ENCODE measurements at regions not wholly inside any gene's neighbourhood (a gene's known extent, or its start where the extent isn't known, plus 50 kb on each side); places are given as distances from the start of the nearest gene placed in this dataset.

DNA sequence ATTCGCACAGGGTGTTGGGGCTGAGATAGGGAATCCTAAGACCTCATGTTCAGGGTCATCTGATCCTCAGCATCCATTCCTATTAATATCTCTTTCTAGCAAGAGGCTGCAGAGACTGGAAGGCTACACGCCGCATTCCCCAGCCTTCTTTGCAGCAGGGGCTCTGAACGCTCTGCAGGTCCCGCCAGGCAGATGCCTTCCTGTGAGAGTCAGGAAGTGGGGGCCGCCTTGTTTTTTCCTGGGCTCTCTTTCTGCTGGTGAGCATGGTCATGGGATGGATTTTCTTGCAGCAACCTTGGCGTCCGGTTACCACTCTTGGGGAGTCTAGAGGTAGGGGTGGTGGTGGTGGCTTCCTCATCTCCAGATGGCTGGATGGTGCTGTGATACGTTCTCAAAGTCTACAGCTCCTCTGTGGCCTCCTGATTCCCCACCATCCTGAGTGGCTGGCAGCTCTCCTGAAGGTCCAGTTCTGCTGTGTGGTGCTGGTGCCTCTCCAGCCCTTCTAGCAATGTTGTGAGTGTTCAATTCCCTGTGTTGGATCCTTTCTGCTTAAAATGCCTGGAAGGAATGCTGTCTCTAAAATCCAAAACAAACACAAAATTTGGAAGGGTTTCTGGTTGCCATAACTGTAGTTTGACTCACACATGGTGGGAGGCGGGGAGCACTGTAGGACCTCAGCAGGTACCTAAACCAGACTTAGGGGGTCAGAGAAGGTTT is 111.9 kb downstream of the CEBPB start:
- DNase-seq: no peak

GRCh38 chr20:50303573-50304500 is 113.2 kb downstream of the CEBPB start:
- peak; percentile 83 for DNase-seq

- peak; percentile 76 for DNase-seq
These were observed 113.8 kb downstream of the CEBPB start for GRCh38 chr20:50304501-50304856.

- DNase-seq: peak; percentile 61
These were observed 114.4 kb downstream of the CEBPB start for GRCh38 chr20:50304923-50305635.

DNA sequence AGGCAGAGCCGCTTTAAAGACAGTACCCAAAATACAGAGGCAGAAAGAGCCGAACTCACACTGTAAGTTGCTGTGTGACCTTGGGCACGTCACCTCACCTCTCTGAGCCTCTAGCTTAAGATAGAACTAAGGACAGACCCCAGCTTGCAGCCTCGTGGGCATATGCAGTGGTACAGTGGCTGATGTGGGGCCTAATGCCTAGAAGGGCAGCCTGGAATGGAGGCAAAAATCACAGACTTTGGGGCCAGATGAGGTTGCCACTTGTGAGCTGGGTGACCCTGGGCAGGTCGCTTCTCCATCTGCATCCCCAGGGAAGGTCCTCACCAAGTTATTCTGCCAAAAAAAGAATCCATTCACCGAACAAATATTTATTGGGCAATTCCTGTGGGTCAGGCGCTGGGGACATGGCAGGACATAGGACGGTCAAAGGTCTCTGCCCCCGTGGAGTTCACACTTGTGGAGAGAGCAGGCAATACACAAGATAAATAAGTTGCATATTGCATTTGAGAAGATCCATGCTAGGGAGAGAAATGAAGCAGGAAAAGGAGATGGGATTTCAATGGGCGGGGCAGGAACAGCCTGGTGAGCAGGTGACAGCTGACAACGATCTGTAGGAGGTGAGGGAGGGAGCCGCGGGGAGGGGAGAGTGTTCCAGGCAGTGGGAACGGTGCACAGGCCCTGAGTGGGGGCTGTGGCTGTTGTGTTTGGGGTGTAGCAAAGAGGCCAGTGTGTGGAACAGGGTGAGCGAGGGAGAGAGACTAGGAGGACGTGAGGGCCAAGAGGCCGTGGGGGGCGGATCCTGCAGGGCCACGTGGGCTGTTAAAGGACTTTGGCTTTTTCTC is 115.2 kb downstream of the CEBPB start:
- DNase-seq: no peak

GRCh38 chr20:50306478-50307423 is 116.1 kb downstream of the CEBPB start:
- no peak for DNase-seq

DNA sequence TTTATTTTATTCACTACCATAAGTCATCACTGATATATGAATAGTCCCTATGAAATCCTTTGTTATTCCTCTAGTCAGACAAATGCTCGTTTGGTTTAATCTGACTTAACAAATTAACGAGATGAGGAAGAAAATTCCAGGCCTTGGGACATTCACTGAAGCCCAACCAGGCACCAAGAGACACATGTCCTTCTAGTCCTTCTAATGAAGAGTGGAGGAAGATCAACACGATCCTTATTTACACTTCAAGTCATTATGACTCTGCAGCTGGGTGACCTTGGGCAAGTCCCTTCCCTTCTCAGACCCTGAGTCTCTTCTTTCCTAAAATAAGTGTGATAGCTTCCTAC is 117.5 kb downstream of the CEBPB start:
- DNase-seq: no peak

- DNase-seq: peak; percentile 95
These were observed 118.1 kb downstream of the CEBPB start for GRCh38 chr20:50308513-50309279.

- no peak for DNase-seq
These were observed 118.7 kb downstream of the CEBPB start for GRCh38 chr20:50309280-50309763.

GRCh38 chr20:50309764-50310672 is 119.4 kb downstream of the CEBPB start:
- DNase-seq: no peak

- DNase-seq: no peak
These were observed 120.0 kb downstream of the CEBPB start for GRCh38 chr20:50310673-50311051.

- DNase-seq: no peak
These were observed 120.8 kb downstream of the CEBPB start for GRCh38 chr20:50311308-50312001.

- no peak for DNase-seq
These were observed 121.5 kb downstream of the CEBPB start for GRCh38 chr20:50312002-50312681.

DNA sequence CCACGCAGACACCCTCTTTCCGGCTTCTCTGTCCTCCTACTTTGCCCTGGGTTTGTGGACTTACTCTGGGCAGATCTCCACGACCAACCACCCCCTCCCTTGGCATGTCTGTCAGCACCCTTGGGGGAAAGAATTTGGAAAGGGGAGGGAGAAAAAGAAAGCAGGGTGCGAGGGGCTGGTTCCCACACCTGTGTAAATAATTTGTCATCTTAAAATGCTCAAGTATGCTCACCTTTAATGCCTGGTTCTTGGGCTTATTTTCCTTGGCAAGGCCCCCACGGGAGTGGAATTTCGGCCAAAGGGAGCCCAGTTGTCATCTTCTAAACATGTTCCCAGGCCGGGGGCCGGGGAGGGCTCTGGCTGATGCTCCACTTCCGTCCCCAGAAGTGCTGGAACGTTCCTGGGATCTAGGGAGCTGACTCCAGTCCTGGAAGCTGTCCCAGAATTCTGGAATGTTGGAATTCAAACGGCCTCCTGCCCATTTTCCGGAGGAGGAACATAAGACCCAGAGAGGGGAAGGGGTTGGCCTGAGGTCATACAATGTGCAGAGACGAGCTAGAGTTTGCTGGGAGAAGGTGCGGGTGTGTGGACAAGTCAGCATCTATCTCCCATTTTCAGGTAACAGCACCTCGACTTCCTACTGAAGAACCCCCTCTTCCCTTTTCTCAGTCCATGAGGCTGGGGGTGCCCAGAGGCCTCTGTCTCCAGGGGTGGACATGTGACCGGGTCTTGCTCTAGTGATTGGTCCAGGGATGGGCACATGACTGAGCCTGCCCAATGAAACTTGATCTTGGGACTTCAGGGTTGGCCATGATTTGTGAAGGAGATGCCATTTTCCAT is 122.3 kb downstream of the CEBPB start:
- DNase-seq: peak; percentile 89

DNA sequence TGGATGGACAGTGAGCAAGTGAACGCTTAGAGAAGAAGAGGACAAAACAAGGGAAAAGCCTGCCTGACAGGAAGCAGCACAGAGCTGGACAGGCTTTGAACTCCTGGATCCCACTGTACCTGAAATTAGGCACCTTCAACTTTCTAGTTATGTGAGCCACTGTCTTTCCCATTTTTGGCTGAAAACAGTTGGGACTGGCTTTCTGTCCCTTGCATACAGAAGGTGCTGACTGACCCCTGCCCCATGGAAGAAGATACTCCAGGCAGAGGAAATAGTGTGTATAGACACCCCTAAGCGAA is 122.8 kb downstream of the CEBPB start:
- DNase-seq: no peak

DNA sequence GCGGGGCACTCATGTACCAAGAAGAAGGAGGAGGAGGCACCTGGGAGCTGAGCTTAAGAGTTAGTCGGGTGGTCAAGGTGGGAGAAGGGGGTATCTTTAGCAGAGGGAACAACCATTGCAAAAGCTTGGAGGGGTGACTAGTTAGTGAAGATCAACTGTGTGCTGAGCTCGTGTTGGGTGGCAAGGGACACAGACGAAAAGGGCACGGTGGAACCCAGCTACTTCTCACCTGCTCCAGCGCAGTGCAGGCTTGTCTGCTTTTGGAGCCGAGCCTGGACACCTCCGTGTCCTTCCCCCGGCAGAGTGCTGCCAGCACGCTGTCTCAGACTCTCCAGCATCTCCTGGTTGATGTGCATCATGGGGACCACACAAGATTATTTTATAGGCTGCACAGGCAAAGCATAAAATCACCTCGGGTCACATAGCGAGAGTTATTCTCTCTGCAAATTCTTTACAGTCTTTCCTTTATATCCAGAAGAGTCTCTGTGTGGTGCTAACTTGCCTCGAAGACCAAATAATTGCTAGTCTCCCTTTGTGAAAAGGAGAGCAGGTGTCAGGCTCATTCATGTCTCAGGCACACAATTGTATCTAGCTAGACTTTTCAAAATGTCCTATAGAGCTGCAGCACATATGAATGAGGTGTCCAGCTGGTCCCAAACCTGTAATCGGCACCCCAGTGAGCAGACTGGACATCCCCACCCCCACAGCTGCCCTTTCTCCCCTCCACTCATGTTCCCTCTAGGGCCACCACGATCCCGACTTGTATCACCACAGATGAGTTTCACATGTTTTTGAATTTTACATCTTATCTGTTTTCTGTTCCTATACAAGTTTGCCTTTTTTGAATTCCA is 123.4 kb downstream of the CEBPB start:
- no peak for DNase-seq

Data from right hindlimb (tissue), 1 donor.